A673 (cell line): ENCODE measurements at regions not wholly inside any gene's neighbourhood (a gene's known extent, or its start where the extent isn't known, plus 50 kb on each side); places are given as distances from the start of the nearest gene placed in this dataset.

Source experiments
- BruUV-seq: library from RNA; stranded (reverse); fragments of 400-500 nt; replicated peaks from 2 replicates; lab custom pipeline; 2021; lab: Mats Ljungman, UMichigan
- CTCF ChIA-PET: fragments of 300-600 bp; sonication (Branson Sonifier 250); formaldehyde crosslinking; loops from one replicate; lab custom pipeline; 2022; ENCODE audit warnings: antibody characterized with exemption; lab: Charles Lee
- POLR2A ChIA-PET: fragments of 300-600 bp; sonication (Branson Sonifier 250); formaldehyde crosslinking; loops from one replicate; lab custom pipeline; 2022; ENCODE audit warnings: antibody characterized with exemption; ENCODE audit not compliant: low non-redundant PET; lab: Charles Lee
- DNase-seq: peaks from one replicate; pipeline ENCODE4 v3.0.0-alpha.2; 2015; ENCODE audit warnings: low spot score
- H3K27ac ChIP-seq: fragments of 200-600 bp; sonication (generic); 2 replicates; pipeline ENCODE4 v1.5.1; 2016; ENCODE audit warnings: mixed run types, low read depth, mild to moderate bottlenecking, mixed read lengths, antibody characterized with exemption, low read length; ENCODE audit not compliant: poor library complexity, severe bottlenecking
- H3K27me3 ChIP-seq: fragments of 200-600 bp; sonication (generic); replicated peaks from 2 replicates; pipeline ENCODE4 v1.6.1; 2017; ENCODE audit warnings: mixed run types, low read depth, mild to moderate bottlenecking, mixed read lengths, antibody characterized with exemption, low read length; ENCODE audit not compliant: insufficient read depth, poor library complexity
- H3K36me3 ChIP-seq: fragments of 200-600 bp; sonication (generic); 2 replicates; pipeline ENCODE4 v1.6.1; 2016; ENCODE audit warnings: mixed run types, mild to moderate bottlenecking, mixed read lengths, antibody characterized with exemption, low read length; ENCODE audit not compliant: insufficient read depth, poor library complexity, severe bottlenecking
- H3K4me1 ChIP-seq: fragments of 200-600 bp; sonication (generic); 2 replicates; pipeline ENCODE4 v1.6.1; 2017; ENCODE audit warnings: mixed run types, mild to moderate bottlenecking, mixed read lengths, antibody characterized with exemption, low read length; ENCODE audit not compliant: insufficient read depth, poor library complexity, severe bottlenecking
- H3K4me3 ChIP-seq: fragments of 200-600 bp; sonication (generic); 2 replicates; pipeline ENCODE4 v1.5.1; 2016; ENCODE audit warnings: low read depth, mixed run types, mild to moderate bottlenecking, mixed read lengths, low read length; ENCODE audit not compliant: poor library complexity, severe bottlenecking
- H3K9me3 ChIP-seq: fragments of 200-600 bp; sonication (generic); 2 replicates; pipeline ENCODE4 v1.6.1; 2016; ENCODE audit warnings: mixed run types, low read depth, mild to moderate bottlenecking, mixed read lengths, antibody characterized with exemption, low read length; ENCODE audit not compliant: poor library complexity, severe bottlenecking
- EZH2 ChIP-seq: fragments of 200-600 bp; sonication (generic); IDR thresholded peaks from 2 replicates; pipeline ENCODE4 v1.6.1; 2017; ENCODE audit warnings: borderline replicate concordance, low read depth, mild to moderate bottlenecking, mixed read lengths, antibody characterized with exemption, low read length; ENCODE audit not compliant: poor library complexity, severe bottlenecking
- intact Hi-C: fragments of 100-400 bp; cut with micrococcal nuclease; formaldehyde crosslinking; loops from one replicate; pipeline ENCODE4 v1.10.0; 2022; ENCODE audit not compliant: unreplicated experiment
- TF ChIP-seq, protein P1 (sequence below): fragments of 300-800, 200-600 bp; sonication (generic); conservative IDR thresholded peaks from 2 replicates; pipeline ENCODE4 v1.5.1; 2017; ENCODE audit warnings: low read depth, mild to moderate bottlenecking, antibody characterized with exemption, low read length, moderate library complexity, mixed read lengths

DNA sequence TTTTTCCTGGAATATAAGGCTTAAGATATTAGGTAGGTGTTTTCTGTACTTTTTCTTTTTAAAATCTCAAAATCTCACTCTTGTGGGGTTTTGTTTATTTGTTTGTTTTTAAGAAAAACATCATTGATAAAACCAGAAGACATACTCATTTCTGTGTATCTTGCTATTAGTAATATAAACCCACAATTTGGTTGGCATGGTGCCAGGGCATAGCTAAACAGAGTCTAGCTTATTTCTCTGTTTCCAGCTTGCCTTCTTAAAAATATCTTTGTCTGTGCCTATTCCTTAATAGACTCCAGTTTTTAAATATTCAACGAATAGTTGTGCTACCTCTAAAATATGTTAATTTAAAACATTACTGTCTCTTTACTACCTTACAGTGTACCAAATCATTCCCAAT lies 1121.9 kb upstream of the PCDH20 start:
- Histone ChIP-seq H3K4me3 (no peak overlapping the region), H3K36me3 (no peaks in the 10 kb centered on the region), H3K27ac (no peak overlapping the region), H3K4me1 (no peaks in the 10 kb centered on the region), H3K9me3 (no peaks in the 10 kb centered on the region), H3K27me3 (no peaks in the 10 kb centered on the region)
- TF ChIP-seq, protein P1, sequence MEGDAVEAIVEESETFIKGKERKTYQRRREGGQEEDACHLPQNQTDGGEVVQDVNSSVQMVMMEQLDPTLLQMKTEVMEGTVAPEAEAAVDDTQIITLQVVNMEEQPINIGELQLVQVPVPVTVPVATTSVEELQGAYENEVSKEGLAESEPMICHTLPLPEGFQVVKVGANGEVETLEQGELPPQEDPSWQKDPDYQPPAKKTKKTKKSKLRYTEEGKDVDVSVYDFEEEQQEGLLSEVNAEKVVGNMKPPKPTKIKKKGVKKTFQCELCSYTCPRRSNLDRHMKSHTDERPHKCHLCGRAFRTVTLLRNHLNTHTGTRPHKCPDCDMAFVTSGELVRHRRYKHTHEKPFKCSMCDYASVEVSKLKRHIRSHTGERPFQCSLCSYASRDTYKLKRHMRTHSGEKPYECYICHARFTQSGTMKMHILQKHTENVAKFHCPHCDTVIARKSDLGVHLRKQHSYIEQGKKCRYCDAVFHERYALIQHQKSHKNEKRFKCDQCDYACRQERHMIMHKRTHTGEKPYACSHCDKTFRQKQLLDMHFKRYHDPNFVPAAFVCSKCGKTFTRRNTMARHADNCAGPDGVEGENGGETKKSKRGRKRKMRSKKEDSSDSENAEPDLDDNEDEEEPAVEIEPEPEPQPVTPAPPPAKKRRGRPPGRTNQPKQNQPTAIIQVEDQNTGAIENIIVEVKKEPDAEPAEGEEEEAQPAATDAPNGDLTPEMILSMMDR = no peak
- TF ChIP-seq EZH2 = no peak
- ChIA-PET POLR2A (no interaction called here), CTCF (no interaction called here)
- intact Hi-C loops = no loop called here
- no TSS peak for BruUV-seq
- DNase-seq = no peak

DNA sequence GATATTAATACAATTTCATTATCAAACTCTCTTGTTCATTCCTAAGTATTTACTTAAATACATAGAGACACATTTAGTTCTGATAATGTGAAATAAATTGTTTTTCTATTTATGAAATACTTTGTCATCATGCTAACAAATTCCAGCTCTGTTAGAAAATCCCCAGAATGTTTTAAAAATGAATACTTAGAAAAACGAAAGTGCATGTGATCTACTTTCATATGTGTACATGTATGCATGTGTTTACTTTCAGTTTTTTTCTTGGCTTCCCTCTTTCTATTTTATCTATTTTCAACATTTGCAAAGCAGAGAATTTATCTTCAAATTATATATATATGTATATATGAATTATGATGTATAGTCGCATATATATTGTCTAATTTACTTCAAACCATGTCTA lies 1110.0 kb upstream of the PCDH20 start:
- no TSS peak for BruUV-seq
- H3K9me3 ChIP-seq = no peaks in the 10 kb centered on the region
- H3K27me3 ChIP-seq = no peaks in the 10 kb centered on the region
- no peak overlapping the region for H3K27ac ChIP-seq
- no peaks in the 10 kb centered on the region for H3K36me3 ChIP-seq
- CTCF ChIA-PET = no interaction called here
- DNase-seq = no peak
- POLR2A ChIA-PET = no interaction called here
- no peaks in the 10 kb centered on the region for H3K4me1 ChIP-seq
- intact Hi-C loops = no loop called here
- H3K4me3 ChIP-seq = no peak overlapping the region
- TF ChIP-seq EZH2 = no peak
- TF ChIP-seq, protein P1 = no peak

DNA sequence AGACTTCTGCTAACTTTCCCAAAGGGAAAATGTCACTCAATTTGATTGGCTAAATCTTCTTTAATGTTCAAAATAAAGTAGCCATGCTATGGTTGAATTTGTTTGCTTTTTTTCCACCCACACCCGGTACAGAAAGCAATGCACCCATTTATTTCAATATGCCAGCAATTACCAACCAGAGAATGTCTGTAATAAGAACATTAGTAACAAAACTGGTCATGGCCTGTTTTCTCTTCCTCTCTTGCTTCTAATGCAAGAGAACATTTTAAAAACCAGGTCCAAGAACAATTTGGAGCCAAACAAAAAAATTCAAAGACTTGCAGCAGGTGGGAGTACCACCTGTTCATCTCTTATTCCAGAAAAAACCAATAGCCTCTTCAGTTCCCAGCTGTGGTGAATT lies 1108.8 kb upstream of the PCDH20 start:
- no peaks in the 10 kb centered on the region for H3K4me1 ChIP-seq
- no peak overlapping the region for H3K4me3 ChIP-seq
- no peak for DNase-seq
- no peaks in the 10 kb centered on the region for H3K27me3 ChIP-seq
- no peak overlapping the region for H3K27ac ChIP-seq
- no peaks in the 10 kb centered on the region for H3K9me3 ChIP-seq
- H3K36me3 ChIP-seq = no peaks in the 10 kb centered on the region
- intact Hi-C loops = no loop called here
- CTCF ChIA-PET = no interaction called here
- no TSS peak for BruUV-seq
- POLR2A ChIA-PET = no interaction called here
- no peak for TF ChIP-seq EZH2
- TF ChIP-seq, protein P1 = no peak
